NCI-H2196 treated with DMSO at 0.1 percent for 48 hours (cell line): ENCODE measurements at regions not wholly inside any gene's neighbourhood (a gene's known extent, or its start where the extent isn't known, plus 50 kb on each side); places are given as distances from the start of the nearest gene placed in this dataset.

Experiments used
- DNase-seq: peaks from one replicate; lab custom pipeline; 2025; ENCODE audit not compliant: unreplicated experiment; lab: John Stamatoyannopoulos, UW

DNA sequence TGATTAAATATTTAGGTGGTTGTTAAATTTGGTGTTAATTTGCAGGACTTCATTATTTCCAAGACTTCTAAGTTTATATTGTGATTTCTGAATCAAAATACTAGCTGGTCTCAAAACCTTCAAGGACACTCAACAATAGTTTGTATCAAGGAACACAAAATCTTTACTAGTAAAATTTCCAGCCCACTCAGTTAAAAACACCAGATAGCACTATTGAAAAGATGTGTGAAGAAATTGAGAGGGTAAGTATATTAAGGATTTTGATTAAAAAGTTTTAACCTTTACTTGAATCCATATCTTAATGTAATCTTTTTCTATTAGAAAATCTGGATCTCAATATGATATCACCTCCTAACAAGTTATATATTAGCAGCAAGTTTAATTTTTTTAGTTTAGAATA is 89.3 kb upstream of the UGT8 start:
- no peak for DNase-seq

DNA sequence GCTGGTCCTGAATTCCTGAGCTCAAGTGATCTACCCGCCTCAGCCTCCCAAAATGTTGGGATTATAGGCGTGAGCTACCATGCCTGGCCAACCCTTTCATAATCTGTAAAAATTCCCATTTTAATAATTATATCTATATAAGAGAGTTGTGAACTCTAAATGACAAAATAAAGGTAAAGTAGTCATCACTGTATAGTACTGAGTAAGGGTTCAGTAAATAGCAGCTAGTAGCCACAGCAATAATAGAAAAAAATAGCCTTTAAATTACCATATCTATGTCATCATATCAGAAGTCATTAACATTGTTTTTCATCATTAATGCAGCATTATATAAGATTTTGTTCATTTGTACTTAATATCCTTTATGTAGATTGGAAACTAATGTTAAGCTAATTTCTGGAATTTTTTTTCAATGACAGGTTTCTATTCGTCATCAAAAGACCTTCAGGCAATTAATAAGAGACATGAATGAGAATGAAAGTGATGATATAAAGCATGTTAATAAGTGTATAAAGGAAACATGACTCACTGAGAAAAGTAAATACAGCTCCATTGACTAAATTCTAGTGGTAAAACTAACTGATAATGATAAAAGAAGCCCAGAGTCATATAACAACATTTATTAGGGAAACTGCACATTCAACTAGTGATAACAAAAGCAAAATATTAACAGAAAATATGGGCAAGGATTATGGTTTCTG is 85.9 kb upstream of the UGT8 start:
- DNase-seq, result no peak

DNA sequence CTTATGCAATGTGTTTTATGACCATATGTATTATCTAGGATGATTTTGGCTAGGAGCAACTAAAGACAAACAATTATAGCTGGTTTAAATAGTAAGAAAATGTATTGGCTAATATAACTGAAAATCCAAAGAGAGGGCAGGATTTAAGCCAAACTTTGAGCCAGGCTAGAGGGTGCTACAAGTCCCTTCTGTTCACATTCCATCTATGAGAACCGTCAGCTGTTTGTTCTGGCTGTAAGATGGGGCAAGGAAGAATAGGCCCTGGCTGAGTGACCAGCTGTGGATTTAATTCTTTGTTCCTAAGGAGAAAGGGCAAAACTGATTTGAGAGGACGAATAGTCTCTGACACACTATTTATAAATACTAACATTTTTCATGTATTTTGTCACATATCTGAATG is 79.2 kb upstream of the UGT8 start:
- no peak for DNase-seq

DNA sequence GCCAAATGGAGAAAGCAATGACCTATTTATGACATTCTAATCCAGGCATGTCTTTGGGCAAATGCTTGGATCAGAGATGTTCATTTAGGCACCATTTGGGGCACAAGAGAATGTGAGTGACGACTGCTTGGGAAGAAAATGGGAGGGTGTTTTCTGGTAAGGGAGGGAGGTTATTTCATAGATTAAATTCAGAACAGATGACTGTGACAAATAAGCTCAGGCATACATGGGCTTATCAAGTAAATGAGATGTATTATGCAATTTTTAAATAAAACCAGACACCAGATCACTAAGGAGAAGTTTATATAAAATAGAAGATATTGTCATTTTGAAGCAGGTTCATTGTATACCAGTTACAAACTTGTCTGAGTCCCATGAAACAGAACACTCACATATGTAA is 71.4 kb upstream of the UGT8 start:
- DNase-seq, result no peak

DNA sequence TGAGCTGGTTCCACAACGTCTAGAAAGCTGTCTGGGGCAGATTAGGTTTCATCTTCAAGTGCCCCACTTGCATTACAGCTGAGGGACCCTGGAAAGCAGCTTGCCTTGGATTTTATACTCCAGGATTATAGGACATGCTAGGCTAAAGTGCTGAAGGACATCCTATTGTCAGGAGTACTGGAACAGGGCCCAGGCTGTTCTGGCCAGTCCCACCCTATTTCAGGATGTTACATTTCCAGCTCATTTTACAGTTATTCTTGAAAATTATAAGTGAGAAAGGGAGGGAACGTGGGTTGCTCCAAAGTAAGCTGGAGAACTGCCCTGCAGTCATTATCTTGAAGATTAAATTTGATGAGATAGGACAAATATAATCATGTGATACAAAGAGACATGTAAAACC is 71.0 kb upstream of the UGT8 start:
- DNase-seq, result no peak

DNA sequence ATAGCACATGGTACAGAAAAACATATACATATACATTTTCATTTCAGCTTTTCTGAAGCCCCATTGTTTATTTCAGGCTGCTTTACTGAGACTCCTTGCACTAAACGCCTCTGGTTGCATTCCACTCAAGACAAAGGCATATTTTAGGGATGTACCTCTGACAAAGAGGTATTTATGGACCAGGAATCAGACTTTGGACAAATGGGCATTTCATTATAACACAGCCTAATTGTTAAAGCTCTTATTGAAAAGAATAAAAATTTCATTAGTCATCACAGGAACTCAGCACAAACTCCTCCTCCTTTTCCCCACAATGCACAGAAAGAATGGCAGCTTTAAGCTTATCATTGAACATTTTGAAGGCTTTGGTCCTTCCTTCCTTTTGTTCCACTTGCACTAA is 62.9 kb upstream of the UGT8 start:
- DNase-seq, result no peak

DNA sequence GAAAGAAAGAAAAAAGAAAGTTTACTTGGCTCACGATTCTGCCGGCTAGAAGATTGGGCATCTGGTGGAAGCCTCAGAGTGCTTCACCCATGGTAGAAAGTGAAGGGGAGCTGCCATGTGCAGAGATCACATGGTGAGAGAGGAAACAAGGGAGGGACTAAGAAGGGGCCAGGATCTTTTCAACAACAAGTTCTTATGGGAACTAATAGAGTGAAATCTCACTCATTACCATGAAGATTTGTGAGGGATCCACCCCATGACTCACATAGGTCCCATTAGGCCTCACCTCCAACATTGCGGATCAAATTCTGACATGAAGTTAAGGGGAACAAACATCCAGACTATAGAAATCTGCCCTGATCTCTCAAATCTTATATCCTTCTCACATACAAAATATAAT is 61.3 kb upstream of the UGT8 start:
- DNase-seq, result no peak

DNA sequence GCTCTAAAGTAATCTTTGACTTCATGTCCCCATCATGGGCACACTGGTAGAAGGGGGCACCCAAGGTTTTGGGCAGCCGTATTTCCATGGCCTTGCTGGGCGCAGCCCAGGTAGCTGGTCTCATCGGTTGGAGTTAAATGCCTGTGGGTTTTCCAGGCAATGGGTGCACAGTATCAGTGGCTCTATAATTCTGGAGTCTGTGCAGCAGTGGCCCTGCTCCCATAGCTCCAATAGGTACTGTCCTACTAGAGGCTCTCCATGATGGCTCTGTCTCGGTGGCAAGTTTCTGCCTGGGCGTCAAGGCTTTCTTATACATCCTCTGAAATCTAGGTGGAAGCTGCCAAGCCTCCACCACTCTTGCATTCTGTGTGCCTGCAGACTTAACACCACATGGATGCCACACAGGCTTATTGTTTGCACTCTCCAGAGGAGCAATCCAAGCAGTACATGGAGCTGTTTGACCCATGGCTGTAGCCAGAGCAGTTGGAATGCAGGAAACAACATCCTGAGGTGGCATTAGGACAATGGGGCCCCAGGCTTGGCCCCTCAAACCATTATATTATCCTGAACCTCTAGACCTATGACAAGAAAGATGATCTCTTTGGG is 60.5 kb upstream of the UGT8 start:
- DNase-seq, result no peak

DNA sequence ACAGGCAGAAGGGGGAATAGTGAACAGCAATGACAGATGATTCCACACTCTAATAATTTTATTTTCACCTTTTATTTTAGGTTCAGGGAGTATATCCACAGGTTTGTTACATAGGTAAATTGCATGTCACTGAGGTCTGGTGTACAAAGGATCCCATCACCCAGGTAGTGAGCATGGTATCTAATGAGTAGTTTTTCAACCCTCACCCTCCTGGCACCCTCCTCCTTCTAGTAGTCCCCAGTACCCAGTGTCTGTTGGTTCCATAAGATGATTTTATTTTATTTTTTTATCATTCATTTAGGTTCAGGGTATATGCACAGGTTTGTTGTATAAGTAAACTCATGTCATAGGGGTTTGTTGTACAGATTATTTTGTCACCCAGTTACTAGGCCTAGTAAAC is 58.6 kb upstream of the UGT8 start:
- no peak for DNase-seq

DNA sequence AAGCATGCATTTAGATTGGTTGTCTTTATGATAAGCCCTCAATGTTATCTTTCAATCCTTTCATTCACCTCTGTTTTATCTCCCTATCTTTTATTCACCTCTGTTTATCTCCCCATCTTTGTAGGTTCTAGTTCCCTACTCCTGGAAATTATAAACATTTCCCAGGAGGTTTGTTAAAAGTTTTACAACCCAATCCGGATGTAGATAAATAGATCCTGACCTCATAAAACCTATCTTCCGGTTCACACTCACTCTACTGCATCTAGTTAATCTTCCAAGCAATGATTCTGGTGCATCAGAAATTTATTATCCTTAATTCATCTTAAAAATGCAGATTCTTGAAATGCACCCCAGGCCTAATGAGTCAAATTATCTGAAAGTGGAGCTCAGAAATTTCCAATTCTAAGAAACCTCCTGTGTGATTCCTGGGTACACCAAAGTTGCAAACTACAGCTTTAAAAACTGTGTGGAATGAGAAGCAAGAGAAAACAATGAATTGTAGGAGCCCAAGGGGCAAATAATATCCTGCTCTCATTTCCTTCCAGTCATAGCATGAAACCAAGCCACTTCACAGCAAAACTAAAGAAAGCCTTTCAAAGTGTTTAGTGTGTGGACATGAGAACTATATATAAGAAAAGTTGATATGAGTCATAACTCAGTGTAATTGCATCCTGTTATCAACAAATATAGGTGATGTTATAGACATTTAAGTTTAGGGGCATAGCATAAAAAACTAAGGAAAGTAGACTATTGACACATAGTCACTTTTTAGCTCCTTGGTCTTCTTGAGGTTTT is 51.1 kb upstream of the UGT8 start:
- DNase-seq, result no peak
